HEK293 (cell line): ENCODE measurements at regions not wholly inside any gene's neighbourhood (a gene's known extent, or its start where the extent isn't known, plus 50 kb on each side); places are given as distances from the start of the nearest gene placed in this dataset.

Source experiments
- CTCF ChIA-PET: fragments of 350-600 bp; formaldehyde crosslinking; extraction: SDS; loops from one replicate; lab custom pipeline; 2021; ENCODE audit warnings: antibody characterized with exemption; lab: Yijun Ruan, JAX
- POLR2A ChIA-PET: fragments of 300-600 bp; formaldehyde crosslinking; extraction: SDS; loops from one replicate; lab custom pipeline; 2020; ENCODE audit warnings: antibody characterized with exemption, inconsistent platforms; lab: Yijun Ruan, JAX
- H3K27ac ChIP-seq: fragments of 200-500 bp; sonication (Bioruptor generic); 2 replicates; pipeline ENCODE4 v1.5.1; 2014; ENCODE audit warnings: low read depth, low read length, control low read depth, inconsistent platforms; ENCODE audit errors: extremely low read depth
- H3K36me3 ChIP-seq, 2 experiments: fragments of 200-500 bp in 1 of 2; sonication (Bioruptor generic) in 1 of 2; 1 replicate in 1 of 2; 2 replicates in 1 of 2; pipeline ENCODE4 v1.5.1; 2014 to 2017; ENCODE audit warnings: inconsistent platforms in 2 of 2, low read length in 2 of 2; ENCODE audit not compliant: control insufficient read depth in 2 of 2, insufficient read depth in 1 of 2
- H3K4me1 ChIP-seq: fragments of 200-500 bp; sonication (Bioruptor generic); 2 replicates; pipeline ENCODE4 v1.5.1; 2014; ENCODE audit warnings: mild to moderate bottlenecking, low read length, inconsistent platforms; ENCODE audit not compliant: control insufficient read depth, insufficient read depth
- H3K4me3 ChIP-seq: 2 replicates; pipeline ENCODE4 v1.5.1; 2011; ENCODE audit warnings: low read depth, mild to moderate bottlenecking, control low read depth, low read length, moderate library complexity
- H3K9me3 ChIP-seq: fragments of 200-500 bp; sonication (Bioruptor generic); 2 replicates; pipeline ENCODE4 v1.5.1; 2014; ENCODE audit warnings: low read depth, low read length, inconsistent platforms; ENCODE audit not compliant: control insufficient read depth, insufficient read depth
- EGR2 ChIP-seq: fragments of 450-650 bp; formaldehyde crosslinking; IDR thresholded peaks from 2 replicates; pipeline ENCODE4 v1.5.1; 2016; ENCODE audit warnings: low read depth, missing biosample characterization, missing genetic modification characterization
- GLIS2 ChIP-seq: fragments of 450-650 bp; formaldehyde crosslinking; IDR thresholded peaks from 2 replicates; pipeline ENCODE4 v1.5.1; 2016; ENCODE audit warnings: missing biosample characterization, missing genetic modification characterization
- KLF8 ChIP-seq: fragments of 450-650 bp; formaldehyde crosslinking; IDR thresholded peaks from 2 replicates; pipeline ENCODE4 v1.5.1; 2016; ENCODE audit warnings: missing biosample characterization, missing genetic modification characterization
- OVOL3 ChIP-seq: fragments of 450-650 bp; formaldehyde crosslinking; IDR thresholded peaks from 2 replicates; pipeline ENCODE4 v1.5.1; 2016; ENCODE audit warnings: missing biosample characterization, missing genetic modification characterization
- PRDM10 ChIP-seq: fragments of 450-650 bp; formaldehyde crosslinking; IDR thresholded peaks from 2 replicates; pipeline ENCODE4 v1.5.1; 2016; ENCODE audit warnings: missing biosample characterization, missing genetic modification characterization
- REST ChIP-seq: fragments of 450-650 bp; formaldehyde crosslinking; IDR thresholded peaks from 2 replicates; pipeline ENCODE4 v1.5.1; 2016; ENCODE audit warnings: missing biosample characterization, missing genetic modification characterization
- SP7 ChIP-seq: fragments of 450-650 bp; formaldehyde crosslinking; IDR thresholded peaks from 2 replicates; pipeline ENCODE4 v1.5.1; 2016; ENCODE audit warnings: missing biosample characterization, missing genetic modification characterization
- ZBTB44 ChIP-seq: fragments of 450-650 bp; IDR thresholded peaks from 2 replicates; pipeline ENCODE4 v1.5.1; 2018; ENCODE audit warnings: missing biosample characterization, mild to moderate bottlenecking, missing genetic modification characterization
- ZBTB7A ChIP-seq: fragments of 450-650 bp; formaldehyde crosslinking; IDR thresholded peaks from 2 replicates; pipeline ENCODE4 v1.5.1; 2016; ENCODE audit warnings: low read depth, missing biosample characterization, missing genetic modification characterization
- ZBTB8A ChIP-seq: fragments of 450-650 bp; formaldehyde crosslinking; IDR thresholded peaks from 2 replicates; pipeline ENCODE4 v1.5.1; 2016; ENCODE audit warnings: missing biosample characterization, missing genetic modification characterization
- ZEB2 ChIP-seq: fragments of 450-650 bp; formaldehyde crosslinking; IDR thresholded peaks from 2 replicates; pipeline ENCODE4 v1.5.1; 2016; ENCODE audit warnings: missing biosample characterization, missing genetic modification characterization
- ZFP37 ChIP-seq: fragments of 450-650 bp; formaldehyde crosslinking; IDR thresholded peaks from 2 replicates; pipeline ENCODE4 v1.5.1; 2016; ENCODE audit warnings: missing biosample characterization, missing genetic modification characterization
- ZFP41 ChIP-seq: fragments of 450-650 bp; formaldehyde crosslinking; IDR thresholded peaks from 2 replicates; pipeline ENCODE4 v1.5.1; 2016; ENCODE audit warnings: missing biosample characterization, missing genetic modification characterization, borderline replicate concordance
- ZNF155 ChIP-seq: fragments of 450-650 bp; formaldehyde crosslinking; IDR thresholded peaks from 2 replicates; pipeline ENCODE4 v1.5.1; 2016; ENCODE audit warnings: missing biosample characterization, missing genetic modification characterization
- ZNF335 ChIP-seq: fragments of 450-650 bp; formaldehyde crosslinking; conservative IDR thresholded peaks from 2 replicates; pipeline ENCODE4 v1.5.1; 2016; ENCODE audit warnings: missing biosample characterization, missing genetic modification characterization
- ZNF350 ChIP-seq: fragments of 450-650 bp; formaldehyde crosslinking; IDR thresholded peaks from 2 replicates; pipeline ENCODE4 v1.5.0; 2017; ENCODE audit warnings: missing biosample characterization, mild to moderate bottlenecking, missing genetic modification characterization
- ZNF366 ChIP-seq: fragments of 450-650 bp; formaldehyde crosslinking; conservative IDR thresholded peaks from 2 replicates; pipeline ENCODE4 v1.5.1; 2016; ENCODE audit warnings: missing biosample characterization, missing genetic modification characterization
- ZNF423 ChIP-seq: fragments of 450-650 bp; formaldehyde crosslinking; IDR thresholded peaks from 2 replicates; pipeline ENCODE4 v1.5.1; 2016; ENCODE audit warnings: missing biosample characterization, missing genetic modification characterization
- ZNF510 ChIP-seq: fragments of 450-650 bp; formaldehyde crosslinking; IDR thresholded peaks from 2 replicates; pipeline ENCODE4 v1.5.1; 2018; ENCODE audit warnings: mild to moderate bottlenecking, missing genetic modification characterization, missing biosample characterization; ENCODE audit not compliant: insufficient replicate concordance
- ZNF645 ChIP-seq: fragments of 450-650 bp; formaldehyde crosslinking; IDR thresholded peaks from 2 replicates; pipeline ENCODE4; 2016; ENCODE audit warnings: missing biosample characterization, missing genetic modification characterization
- ZNF843 ChIP-seq: fragments of 450-650 bp; formaldehyde crosslinking; IDR thresholded peaks from 2 replicates; pipeline ENCODE4 v1.5.1; 2016; ENCODE audit warnings: missing biosample characterization, missing genetic modification characterization

- no peaks in the 10 kb centered on the region for H3K36me3 ChIP-seq
- TF ChIP-seq ZFP37 (tag by site-specific recombination) (no peak), EGR2 (tag by site-specific recombination) (no peak), PRDM10 (tag by site-specific recombination) (no peak), OVOL3 (tag by site-specific recombination) (no peak), ZBTB7A (tag by site-specific recombination) (no peak), ZBTB44 (tag by site-specific recombination) (no peak), ZNF350 (tag by site-specific recombination) (no peak)
- ChIA-PET CTCF (interaction anchor here (0.7 kb wide), 1 partner anchor 17 kb away, joined by 3 read pairs; no protein-coding TSS in a partner anchor), POLR2A (no interaction called here)
- no peaks in the 10 kb centered on the region for H3K9me3 ChIP-seq
- no peaks in the 10 kb centered on the region for H3K4me1 ChIP-seq
- H3K27ac ChIP-seq = no peak overlapping the region
- H3K4me3 ChIP-seq = no peak overlapping the region
These were observed 255.5 kb upstream of the PITX2 start for GRCh38 chr4:110878413-110878812.

- no peaks in the 10 kb centered on the region for H3K9me3 ChIP-seq
- H3K27ac ChIP-seq = no peak overlapping the region
- H3K36me3 ChIP-seq = no peaks in the 10 kb centered on the region
- no peak overlapping the region for H3K4me3 ChIP-seq
- POLR2A ChIA-PET = no interaction called here
- no peaks in the 10 kb centered on the region for H3K4me1 ChIP-seq
- CTCF ChIA-PET = no interaction called here
- TF ChIP-seq OVOL3 (tag by site-specific recombination) (no peak), GLIS2 (tag by site-specific recombination) (no peak), SP7 (tag by site-specific recombination) (no peak), REST (tag by site-specific recombination) (no peak), ZNF155 (tag by site-specific recombination) (no peak), ZNF510 (tag by site-specific recombination) (no peak), ZEB2 (tag by site-specific recombination) (no peak), ZNF423 (tag by site-specific recombination) (no peak), ZNF335 (tag by site-specific recombination) (no peak), ZNF843 (no peak), ZFP41 (tag by site-specific recombination) (no peak), ZNF366 (tag by site-specific recombination) (no peak), KLF8 (tag by site-specific recombination) (no peak), ZBTB8A (tag by site-specific recombination) (no peak), ZNF645 (no peak)
- TF ChIP-seq, all 188 proteins: peak for 0
These were observed 256.1 kb upstream of the PITX2 start for GRCh38 chr4:110878956-110879355.
